ENCODE measurements at regions not wholly inside any gene's neighbourhood (a gene's known extent, or its start where the extent isn't known, plus 50 kb on each side); places are given as distances from the start of the nearest gene placed in this dataset.

DNA sequence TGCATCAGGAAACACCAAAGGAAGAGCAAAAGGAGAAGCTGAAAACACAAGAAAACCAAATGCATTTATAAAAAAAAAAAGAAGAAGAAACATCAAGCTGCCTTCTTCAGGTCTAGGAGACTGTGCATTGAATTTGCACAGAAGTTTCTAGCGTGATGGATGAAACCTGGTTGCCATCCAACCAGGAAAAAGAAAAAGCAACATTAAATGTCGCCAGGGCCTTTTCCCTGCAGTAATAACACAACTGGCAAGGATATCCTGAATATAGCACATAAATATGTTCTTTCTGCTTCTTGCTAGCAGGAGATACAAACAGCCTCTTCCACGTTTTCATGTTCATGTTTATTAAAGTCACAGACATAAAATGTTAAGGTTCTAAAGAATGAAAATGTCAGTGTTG is 60.8 kb upstream of the ZFP42 start:
- no peak for DNase-seq (ENCODE audit: low read depth)

GRCh38 chr4:187937557-187937956 is 58.0 kb upstream of the ZFP42 start:
- no peak for DNase-seq (ENCODE audit: low read depth)

GRCh38 chr4:187940299-187940698 is 55.3 kb upstream of the ZFP42 start:
- DNase-seq (ENCODE audit: low read depth): no peak

DNA sequence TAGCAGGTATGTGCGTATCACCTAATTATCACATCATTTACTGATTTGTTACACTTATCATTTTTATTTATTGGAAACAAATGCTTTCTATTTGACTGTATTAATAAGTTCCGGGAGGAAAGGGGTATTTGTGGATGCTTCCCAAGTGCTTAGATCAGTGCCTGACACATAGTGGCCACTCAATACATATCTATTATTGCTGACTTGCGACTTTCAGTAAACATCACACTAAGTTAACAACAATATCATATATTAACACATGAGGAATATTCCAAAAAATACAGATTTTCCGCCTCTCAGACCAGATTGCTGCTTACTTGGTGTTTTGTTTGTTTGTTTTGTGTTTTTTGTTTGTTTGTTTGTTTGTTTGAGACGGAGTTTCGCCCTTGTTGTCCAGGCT is 52.6 kb upstream of the ZFP42 start:
- DNase-seq (ENCODE audit: low read depth): no peak

DNA sequence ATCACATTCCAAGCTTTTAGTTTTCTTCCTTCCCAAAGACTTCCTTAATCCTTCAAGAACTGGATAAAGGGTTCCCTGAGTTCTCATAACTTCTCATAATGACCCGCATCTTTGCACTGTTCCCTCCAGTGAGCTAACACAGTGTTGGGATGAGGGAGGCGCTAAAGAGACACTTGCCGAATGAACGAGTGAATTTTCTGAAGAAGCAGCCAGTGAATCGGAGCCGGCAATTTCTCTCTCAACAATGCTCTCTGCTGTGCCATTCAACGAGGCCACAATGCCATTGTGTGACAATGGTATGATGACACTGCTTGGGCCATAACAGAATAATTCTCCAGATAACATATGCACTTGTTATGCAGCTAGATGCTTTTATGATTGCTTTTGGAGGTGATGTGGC is 51.4 kb upstream of the ZFP42 start:
- DNase-seq (ENCODE audit: low read depth): no peak
